CD1c-positive myeloid dendritic cell (primary cell): ENCODE measurements at regions not wholly inside any gene's neighbourhood (a gene's known extent, or its start where the extent isn't known, plus 50 kb on each side); places are given as distances from the start of the nearest gene placed in this dataset.
A peak's percentile ranks its signal among the peaks of the same experiment; 100 is the strongest.

Source experiments
- DNase-seq: peaks from one replicate; pipeline ENCODE4 v3.0.0-alpha.2; 2016; ENCODE audit errors: extremely low spot score

- no peak for DNase-seq
These were observed 95.4 kb downstream of the RAB18 start for GRCh38 chr10:27599546-27599945.

GRCh38 chr10:27600930-27601329, 96.8 kb downstream of the RAB18 start:
- no peak for DNase-seq

- DNase-seq, result no peak
These were observed 97.4 kb downstream of the RAB18 start for GRCh38 chr10:27601503-27601902.

- no peak for DNase-seq
These were observed 97.9 kb downstream of the RAB18 start for GRCh38 chr10:27601946-27602538.

GRCh38 chr10:27603104-27603503, 99.0 kb downstream of the RAB18 start:
- no peak for DNase-seq

- no peak for DNase-seq
These were observed 101.2 kb downstream of the RAB18 start for GRCh38 chr10:27605318-27605717.

GRCh38 chr10:27607591-27607990, 103.5 kb downstream of the RAB18 start:
- DNase-seq, result no peak

GRCh38 chr10:27611236-27611635, 107.1 kb downstream of the RAB18 start:
- DNase-seq, result no peak

GRCh38 chr10:27611744-27612550, 107.8 kb downstream of the RAB18 start:
- DNase-seq, result no peak

- DNase-seq, result no peak
These were observed 108.5 kb downstream of the RAB18 start for GRCh38 chr10:27612551-27613035.

- no peak for DNase-seq
These were observed 110.7 kb downstream of the RAB18 start for GRCh38 chr10:27614776-27615175.

- no peak for DNase-seq
These were observed 114.0 kb downstream of the RAB18 start for GRCh38 chr10:27618036-27618615.

- DNase-seq, result no peak
These were observed 114.8 kb downstream of the RAB18 start for GRCh38 chr10:27618906-27619305.

- no peak for DNase-seq
These were observed 115.2 kb downstream of the RAB18 start for GRCh38 chr10:27619329-27619728.

GRCh38 chr10:27620430-27621397, 116.6 kb downstream of the RAB18 start:
- DNase-seq, result no peak

- no peak for DNase-seq
These were observed 117.4 kb downstream of the RAB18 start for GRCh38 chr10:27621461-27621860.

- DNase-seq, result peak; percentile 9
These were observed 118.5 kb downstream of the RAB18 start for GRCh38 chr10:27622596-27622995.
